Activated CD8-positive, alpha-beta memory T cell treated with anti-CD3 and anti-CD28 coated beads for 24 hours (primary cell): ENCODE measurements at regions not wholly inside any gene's neighbourhood (a gene's known extent, or its start where the extent isn't known, plus 50 kb on each side); places are given as distances from the start of the nearest gene placed in this dataset.
"Not testable (repeated sequence)": the region's sequence is repeated elsewhere in the genome, so short reads cannot be mapped to it uniquely, and the experiment has no call there.

Source experiments
- DNase-seq: peaks from one replicate; pipeline ENCODE4 v3.0.0-alpha.2; 2020

DNA sequence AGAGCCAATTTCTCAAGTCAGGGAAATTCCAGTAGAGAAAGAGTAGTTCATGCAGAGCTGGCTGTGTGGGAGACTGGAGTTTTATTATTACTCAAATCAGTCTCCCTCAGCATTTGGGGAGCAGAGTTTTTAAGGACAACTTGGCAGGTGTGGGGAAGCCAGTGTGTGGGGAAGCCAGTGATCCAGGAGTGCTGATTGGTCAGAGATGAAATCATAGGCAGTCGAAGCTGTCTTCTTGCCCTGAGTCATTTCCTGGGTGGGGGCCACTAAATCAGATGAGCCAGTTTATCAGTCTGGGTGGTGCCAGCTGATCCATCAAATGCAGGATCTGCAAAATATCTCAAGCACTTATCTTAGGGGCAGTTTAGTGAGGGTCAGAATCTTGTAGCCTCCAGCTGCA, 194.6 kb upstream of the NRG3 start:
- DNase-seq: no peak

DNA sequence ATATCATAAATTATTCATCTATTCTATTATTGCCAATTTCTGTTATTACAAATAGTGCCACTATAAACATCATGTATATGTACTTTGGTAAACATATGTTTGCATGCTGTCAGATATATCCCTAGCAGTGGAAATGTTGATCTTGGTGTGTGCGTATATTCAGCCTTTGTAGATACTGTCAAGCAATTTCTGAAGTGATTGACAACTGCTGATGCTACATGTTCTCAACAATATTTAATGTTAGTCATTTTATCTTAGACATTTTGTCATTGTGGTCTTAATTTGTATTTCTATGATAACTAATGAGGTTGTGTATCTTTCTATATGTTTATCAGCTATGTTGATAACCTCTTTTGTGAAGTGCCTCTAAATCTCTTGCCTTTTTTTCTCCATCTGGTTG, 186.5 kb upstream of the NRG3 start:
- DNase-seq: no peak

DNA sequence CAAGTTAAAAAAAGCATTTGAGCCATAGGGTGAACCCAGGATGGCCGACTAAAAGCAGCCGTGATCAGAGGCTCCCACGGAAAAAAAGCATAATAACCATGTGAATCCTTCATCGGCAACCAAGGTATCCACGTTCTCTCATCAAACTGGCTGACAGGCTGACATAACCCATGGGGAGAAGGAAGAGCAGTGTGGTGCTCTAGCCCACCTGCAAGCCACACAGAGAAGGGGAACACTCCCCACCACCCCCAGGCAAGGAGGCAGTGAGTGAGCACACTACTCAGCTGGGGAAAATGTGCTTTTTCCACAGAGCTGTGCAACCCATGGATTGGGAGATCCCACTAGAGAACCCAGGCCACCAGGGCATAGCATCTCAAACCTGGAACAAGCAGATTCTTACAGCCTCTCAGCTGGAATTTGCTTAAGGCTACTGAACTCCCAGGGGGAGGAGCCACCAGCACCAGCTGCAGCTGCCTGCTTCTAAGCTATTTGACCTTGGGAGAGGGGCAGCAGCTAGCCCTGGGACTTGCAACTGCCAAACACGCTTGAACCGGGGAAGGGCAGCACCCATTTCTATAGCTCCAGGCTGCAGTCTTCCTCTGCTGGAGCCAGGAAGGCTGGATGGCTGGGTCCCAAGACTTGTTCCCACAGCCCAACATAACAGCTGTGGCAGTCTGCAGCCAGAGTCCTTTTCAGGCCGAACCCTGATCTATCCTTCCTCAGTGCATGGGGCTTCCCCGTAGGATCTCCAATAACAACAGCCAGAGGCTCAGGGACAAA, 178.2 kb upstream of the NRG3 start:
- no peak for DNase-seq

DNA sequence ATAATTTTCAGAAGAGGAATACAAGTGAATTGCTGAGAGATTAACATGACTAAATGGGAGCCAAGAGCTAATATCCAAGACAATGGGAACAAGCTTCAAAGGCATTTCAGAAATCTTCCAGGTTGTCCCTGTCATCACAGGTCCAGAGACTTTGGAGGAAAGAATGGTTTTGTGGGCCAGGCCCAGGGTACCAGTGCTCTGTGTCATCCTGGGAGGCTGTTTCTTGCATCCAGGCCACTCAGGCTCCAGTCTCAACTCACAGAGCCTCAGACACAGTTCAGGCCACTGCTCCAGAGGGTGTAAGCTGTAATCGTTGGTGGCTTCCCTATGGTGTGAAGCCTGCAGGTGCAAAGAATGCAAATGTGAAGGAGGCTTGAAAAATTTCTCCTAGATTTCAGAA, 170.4 kb upstream of the NRG3 start:
- DNase-seq: no peak

DNA sequence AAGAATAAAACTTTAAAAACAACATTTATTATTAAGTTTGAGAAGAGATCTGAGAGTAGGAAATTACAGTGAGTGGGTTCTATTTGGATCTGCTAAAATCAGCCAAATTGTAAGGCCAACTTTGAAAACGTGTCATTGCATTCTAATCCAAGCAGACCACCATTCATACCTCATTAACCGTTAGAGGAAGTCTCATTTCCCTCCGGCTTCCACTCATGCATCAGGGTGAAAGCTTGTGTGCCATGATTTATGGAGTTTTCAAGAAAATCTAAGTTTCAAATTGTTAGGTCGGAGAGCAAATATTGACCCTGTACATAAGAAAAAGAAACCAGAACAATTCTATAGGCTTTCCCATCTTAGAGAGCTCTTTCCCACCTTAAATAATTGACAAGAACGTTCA, 166.6 kb upstream of the NRG3 start:
- no peak for DNase-seq

DNA sequence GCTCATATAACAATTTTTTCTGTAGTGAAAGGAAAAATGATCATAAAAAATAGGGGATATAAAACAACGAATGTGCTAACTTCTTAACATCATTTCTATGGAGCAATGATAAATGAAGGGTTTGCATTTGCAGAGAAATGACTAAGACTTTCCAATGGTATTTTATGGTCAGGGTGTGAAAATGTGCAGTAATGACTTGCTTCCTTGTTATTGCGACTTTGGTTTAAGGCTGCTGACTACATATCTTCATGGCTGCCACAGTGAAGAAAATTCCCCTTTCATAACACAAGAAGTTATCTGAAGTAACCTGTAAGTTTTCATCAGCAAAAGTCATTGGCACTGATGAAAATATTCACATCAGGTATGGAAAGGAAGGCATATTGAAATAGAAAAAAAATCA, 166.1 kb upstream of the NRG3 start:
- no peak for DNase-seq

DNA sequence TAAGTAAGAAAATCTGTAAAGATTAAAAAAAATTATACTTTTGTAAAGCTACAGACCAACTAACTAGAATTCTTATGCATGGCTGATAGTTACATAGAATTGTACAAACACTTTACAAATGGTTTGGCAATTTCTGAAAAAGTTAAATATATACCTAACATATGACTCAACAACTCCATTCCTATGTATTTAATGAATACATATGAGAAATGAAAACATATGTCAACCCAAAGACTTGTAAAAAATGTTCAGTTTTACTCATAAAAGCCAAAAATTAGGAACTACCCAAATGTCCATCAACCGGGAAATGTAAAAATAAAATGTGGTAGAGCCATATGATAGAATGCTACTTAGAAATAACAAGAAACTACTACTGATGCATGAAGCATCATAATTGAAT, 152.6 kb upstream of the NRG3 start:
- DNase-seq: no peak

DNA sequence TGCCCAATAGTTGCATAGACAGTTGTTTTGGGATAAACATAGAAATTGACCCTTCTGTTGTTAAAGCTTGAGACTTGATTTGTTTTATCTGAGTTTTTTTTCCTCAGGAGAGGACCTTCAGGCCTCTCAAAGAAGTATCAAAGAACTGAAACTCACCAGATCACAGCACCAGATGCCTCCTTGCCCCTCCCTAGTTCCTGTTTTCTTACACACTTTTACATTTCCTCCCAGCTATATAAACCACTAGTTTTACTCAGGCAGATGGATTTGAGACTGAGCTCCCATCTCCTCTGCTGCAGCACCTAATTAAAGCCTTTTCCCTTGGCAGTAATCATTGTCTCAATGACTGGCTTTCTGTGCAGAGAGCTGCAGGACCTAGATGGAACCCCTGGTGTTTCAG, 150.6 kb upstream of the NRG3 start:
- no peak for DNase-seq

DNA sequence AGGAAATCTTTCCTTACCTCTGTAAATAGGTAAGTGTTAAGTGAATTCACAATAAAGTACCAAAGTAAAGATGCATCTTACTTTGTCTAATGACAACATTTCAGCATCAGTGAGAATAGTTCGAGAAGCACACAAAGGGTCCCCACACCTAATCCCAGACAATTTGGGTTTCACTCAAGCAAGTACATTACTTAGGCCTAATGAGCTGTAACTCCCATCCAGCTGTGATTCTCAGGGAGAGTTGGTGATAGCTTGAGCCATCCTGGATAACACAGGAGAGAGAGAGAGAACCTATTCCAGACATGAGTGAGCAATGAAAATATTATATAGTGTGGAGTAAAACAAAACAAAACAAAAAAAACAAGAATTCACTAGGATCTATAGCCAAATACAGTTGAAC, 149.1 kb upstream of the NRG3 start:
- no peak for DNase-seq

DNA sequence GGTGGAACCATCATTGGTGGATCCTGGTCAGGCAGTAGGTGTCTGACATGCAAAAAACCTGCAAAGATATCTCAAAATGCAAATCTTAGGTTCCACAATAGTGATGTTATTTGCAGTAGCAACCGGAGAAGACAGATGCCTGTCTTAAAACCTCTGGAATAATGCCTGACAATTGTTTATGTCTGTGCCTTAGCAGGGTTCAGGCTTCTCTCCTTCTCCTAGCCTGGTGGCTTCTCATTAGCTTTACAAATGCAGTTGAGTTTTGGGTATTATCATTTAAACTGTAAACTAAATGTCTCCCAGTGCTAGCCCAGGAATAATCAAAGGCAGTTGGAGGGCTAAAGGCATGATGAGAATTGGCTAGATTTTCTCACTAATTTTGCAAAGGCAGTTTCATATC, 146.3 kb upstream of the NRG3 start:
- no peak for DNase-seq

DNA sequence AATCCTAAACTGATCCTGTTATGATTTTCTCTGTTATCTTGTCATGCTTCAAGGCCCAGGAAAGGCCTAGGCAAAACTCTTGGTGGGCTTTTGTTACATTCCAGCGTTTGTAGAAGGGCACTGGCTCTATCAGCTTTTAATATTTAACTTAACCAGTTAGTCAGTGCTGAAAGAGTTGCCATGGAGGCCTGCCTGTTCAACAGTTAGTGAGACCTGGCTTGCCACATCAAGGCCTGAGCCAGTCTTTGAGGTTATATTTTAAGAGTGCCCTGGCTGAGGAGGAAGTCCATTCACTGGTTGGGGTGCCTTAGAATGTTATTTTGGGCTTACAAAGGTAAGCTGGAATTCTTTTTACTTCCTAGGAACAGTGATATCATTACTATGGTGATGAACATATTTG, 144.1 kb upstream of the NRG3 start:
- no peak for DNase-seq

DNA sequence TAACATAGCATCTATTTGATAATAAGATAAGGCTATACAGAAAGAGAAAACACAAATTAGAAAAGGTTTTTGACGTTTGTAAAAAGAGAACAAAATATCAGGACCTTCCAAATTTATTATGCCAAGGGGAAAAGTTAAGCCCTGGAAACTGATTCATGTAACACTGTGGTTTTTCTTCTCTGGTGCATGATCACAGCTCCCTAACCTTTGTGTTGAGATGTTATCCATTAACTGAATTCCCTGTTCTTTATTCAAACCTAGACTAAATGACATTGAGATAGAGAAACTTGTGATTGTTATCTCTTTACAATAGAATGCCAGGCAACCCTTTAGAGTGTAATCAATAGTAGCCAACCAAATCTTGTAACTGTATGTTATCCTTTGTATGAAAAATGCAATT, 141.5 kb upstream of the NRG3 start:
- DNase-seq: no peak

DNA sequence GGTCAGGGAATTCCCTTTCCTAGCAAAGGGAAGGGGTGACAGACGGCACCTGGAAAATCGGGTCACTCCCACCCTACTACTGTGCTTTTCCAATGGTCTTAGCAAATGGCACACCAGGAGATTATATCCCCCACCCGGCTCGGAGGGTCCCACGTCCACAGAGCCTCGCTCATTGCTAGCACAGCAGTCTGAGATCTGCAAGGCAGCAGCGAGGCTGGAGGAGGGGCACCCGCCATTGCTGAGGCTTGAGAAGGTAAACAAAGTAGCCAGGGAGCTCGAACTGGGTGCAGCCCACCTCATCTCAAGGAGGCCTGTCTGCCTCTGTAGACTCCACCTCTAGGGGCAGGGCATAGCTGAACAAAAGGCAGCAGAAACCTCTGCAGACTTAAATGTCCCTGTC, 139.8 kb upstream of the NRG3 start:
- not testable (repeated sequence) for DNase-seq

DNA sequence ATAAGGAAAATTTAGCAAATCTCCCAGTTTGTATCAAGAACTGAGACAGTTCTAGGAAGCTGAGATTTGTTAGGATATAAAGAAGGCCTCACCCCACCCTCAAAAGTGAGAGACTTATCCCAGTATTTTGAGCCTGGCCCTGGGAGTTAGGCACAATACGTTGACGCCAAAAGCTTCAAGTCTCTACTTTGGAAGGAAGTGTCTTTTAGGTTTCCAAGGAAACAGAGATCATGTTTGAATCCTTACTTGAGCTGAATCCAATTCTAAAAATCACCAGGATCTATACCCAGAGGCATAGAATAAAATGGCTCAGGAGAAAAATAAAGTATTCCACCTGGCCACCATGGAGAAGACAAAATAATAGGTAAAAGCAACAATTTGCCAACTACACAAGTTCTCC, 115.9 kb upstream of the NRG3 start:
- no peak for DNase-seq

DNA sequence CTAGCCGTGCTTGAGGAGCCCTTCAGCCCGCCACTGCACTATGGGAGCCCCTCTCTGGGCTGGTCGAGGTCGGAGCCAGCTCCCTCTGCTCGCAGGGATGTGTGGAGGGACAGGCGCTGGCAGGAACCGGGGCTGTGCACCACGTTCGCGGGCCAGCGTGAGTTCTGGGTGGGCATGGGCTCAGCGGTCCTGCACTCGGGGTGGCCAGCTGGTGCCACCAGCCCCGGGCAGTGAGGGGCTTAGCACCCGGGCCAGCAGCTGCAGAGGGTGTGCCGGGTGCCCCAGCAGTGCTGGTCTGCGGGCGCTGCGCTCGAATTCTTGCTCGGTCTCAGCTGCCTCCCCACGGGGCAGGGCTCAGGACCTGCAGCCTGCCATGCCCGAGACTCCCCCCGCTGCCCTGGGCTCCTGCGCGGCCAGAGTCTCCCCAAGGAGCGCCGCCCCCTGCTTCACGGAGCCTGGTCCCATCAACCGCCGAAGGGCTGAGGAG, 90.8 kb upstream of the NRG3 start:
- no peak for DNase-seq

DNA sequence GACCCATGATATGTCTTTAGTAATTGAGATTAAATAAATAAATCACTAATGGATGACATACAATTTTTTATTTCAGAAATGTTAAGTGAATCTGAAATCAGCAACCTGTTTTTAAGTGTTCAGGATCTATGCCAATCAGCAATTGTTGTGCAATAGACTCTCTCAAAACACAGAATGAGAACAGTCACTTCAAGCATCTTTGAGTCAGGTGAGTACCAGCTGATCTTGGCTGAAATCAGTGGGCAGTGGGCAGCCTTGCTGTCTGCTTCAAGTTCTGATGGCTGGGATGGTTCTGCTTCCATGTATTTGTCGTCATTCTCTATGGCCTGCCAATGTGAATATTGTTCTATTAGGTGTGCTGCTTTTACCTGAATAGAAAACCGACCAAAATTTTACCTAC, 82.3 kb upstream of the NRG3 start:
- no peak for DNase-seq

DNA sequence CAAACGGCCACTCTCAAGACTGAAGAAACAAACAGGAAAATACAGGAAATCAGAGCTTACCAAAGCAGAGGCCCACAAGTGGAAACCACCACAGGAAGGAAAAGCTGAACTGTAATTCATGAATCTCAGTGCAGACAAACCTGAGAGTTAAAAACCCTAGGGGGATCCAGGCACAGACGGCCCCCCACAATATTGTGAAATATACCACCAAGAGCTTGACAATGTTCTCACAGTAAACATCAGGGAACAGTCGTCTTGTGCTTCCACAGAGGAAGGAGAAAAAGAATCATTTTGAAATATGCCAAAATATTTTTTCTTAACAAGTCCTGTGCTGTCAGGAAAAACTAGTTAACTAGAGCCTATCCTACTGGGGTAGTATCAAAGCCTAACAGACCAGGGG, 68.2 kb upstream of the NRG3 start:
- no peak for DNase-seq

DNA sequence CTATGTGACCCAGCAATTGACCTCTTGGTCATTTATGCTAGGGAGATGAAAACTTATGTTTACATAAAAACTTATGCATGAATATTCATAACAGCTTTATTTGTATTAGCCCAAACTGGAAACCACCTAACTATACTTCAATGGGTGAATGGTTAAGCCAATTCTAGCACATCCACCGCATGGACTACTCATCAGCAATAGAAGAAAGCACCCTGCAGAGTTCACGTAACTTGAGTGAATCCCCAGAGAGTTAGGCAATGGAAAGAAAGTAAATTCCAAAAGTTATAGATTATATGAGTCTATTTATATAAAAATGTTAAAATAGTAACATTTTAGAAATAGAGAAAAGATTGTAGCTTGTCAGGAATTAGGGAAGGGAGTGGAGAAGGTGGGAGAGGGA, 60.2 kb upstream of the NRG3 start:
- no peak for DNase-seq

DNA sequence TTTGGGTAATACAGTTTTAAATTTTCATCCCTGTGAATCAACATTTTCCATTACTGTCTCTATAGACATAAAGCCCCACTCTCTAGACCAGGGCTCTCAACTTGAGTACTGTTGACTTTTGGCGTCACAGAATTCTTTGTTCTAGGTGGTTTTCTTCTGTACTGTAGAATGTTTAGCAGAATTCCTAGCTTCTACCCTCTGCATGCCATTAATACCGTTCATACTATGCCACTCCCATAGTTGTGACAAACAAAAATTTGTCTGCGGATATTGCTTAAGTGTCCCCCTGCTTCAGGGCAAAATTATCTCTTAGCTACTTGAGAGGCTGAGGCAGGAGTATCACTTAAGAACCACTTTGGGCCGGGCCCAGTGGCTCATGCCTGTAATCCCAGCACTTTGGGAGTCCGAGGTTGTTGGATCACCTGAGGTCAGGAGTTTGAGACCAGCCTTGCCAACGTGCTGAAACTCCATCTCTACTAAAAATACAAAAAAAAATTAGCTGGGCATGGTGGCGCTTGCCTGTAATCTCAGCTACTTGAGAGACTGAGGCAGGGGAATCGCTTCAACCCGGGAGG, 57.3 kb upstream of the NRG3 start:
- DNase-seq: no peak

DNA sequence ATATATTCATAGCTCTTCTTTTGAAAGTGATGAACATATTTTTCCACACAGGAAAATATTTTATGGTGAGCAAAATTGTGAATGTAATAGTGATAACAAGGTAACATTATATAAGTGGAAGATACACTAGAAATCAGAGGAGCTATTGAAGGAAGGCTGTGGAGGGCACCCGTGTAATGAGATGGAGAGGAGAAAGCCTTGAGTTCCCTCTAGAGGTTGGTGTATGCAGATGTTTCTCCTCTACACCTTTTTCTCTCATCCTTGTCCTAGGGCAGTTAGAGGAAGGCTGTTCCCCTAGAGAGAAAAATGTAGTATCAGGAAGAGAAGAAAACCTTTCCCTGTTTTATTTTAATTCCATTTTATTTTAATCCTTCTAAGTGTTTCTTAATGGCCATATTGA, 54.6 kb upstream of the NRG3 start:
- no peak for DNase-seq
